GM18868 (cell line): ENCODE measurements at regions not wholly inside any gene's neighbourhood (a gene's known extent, or its start where the extent isn't known, plus 50 kb on each side); places are given as distances from the start of the nearest gene placed in this dataset.

Experiments used
- ATAC-seq: cut with Tn5 transposase; IDR thresholded peaks from one replicate; pipeline ENCODE4 v1.9.1; 2021; ENCODE audit warnings: mild to moderate bottlenecking, moderate library complexity; ENCODE audit not compliant: unreplicated experiment

- ATAC-seq = no peak
These were observed 319.7 kb downstream of the CXCL12 start for GRCh38 chr10:44064987-44065787.

GRCh38 chr10:44064317-44064716 lies 320.6 kb downstream of the CXCL12 start:
- ATAC-seq = no peak

GRCh38 chr10:44063686-44064085 lies 321.2 kb downstream of the CXCL12 start:
- ATAC-seq = no peak

- no peak for ATAC-seq
These were observed 324.2 kb downstream of the CXCL12 start for GRCh38 chr10:44060719-44061118.

- no peak for ATAC-seq
These were observed 324.7 kb downstream of the CXCL12 start for GRCh38 chr10:44060221-44060620.

GRCh38 chr10:44058259-44058658 lies 326.6 kb downstream of the CXCL12 start:
- no peak for ATAC-seq

GRCh38 chr10:44056967-44057805 lies 327.7 kb downstream of the CXCL12 start:
- no peak for ATAC-seq

GRCh38 chr10:44056206-44056605 lies 328.7 kb downstream of the CXCL12 start:
- no peak for ATAC-seq

GRCh38 chr10:44054046-44054445 lies 330.9 kb downstream of the CXCL12 start:
- ATAC-seq = no peak

- ATAC-seq = no peak
These were observed 331.5 kb downstream of the CXCL12 start for GRCh38 chr10:44053391-44053790.

- no peak for ATAC-seq
These were observed 333.1 kb downstream of the CXCL12 start for GRCh38 chr10:44051584-44052385.

- no peak for ATAC-seq
These were observed 333.8 kb downstream of the CXCL12 start for GRCh38 chr10:44051091-44051490.

- no peak for ATAC-seq
These were observed 335.4 kb downstream of the CXCL12 start for GRCh38 chr10:44049301-44050015.

- ATAC-seq = no peak
These were observed 337.5 kb downstream of the CXCL12 start for GRCh38 chr10:44047361-44047760.

- ATAC-seq = no peak
These were observed 338.3 kb downstream of the CXCL12 start for GRCh38 chr10:44046605-44047004.

GRCh38 chr10:44045020-44045419 lies 339.9 kb downstream of the CXCL12 start:
- ATAC-seq = no peak

GRCh38 chr10:44044549-44044948 lies 340.3 kb downstream of the CXCL12 start:
- ATAC-seq = no peak

- ATAC-seq = no peak
These were observed 341.1 kb downstream of the CXCL12 start for GRCh38 chr10:44043646-44044375.

- no peak for ATAC-seq
These were observed 341.8 kb downstream of the CXCL12 start for GRCh38 chr10:44042926-44043602.
